VCaP (cell line): ENCODE measurements at regions not wholly inside any gene's neighbourhood (a gene's known extent, or its start where the extent isn't known, plus 50 kb on each side); places are given as distances from the start of the nearest gene placed in this dataset.
"Not testable (repeated sequence)": the region's sequence is repeated elsewhere in the genome, so short reads cannot be mapped to it uniquely, and the experiment has no call there.

Experiments used
- H3K27ac ChIP-seq: fragments of 450-650 bp; 2 replicates; pipeline ENCODE4 v1.5.1; 2017
- CTCF ChIP-seq: fragments of 450-650 bp; conservative IDR thresholded peaks from 2 replicates; pipeline ENCODE4 v1.5.1; 2017; ENCODE audit warnings: mild to moderate bottlenecking, moderate library complexity

DNA sequence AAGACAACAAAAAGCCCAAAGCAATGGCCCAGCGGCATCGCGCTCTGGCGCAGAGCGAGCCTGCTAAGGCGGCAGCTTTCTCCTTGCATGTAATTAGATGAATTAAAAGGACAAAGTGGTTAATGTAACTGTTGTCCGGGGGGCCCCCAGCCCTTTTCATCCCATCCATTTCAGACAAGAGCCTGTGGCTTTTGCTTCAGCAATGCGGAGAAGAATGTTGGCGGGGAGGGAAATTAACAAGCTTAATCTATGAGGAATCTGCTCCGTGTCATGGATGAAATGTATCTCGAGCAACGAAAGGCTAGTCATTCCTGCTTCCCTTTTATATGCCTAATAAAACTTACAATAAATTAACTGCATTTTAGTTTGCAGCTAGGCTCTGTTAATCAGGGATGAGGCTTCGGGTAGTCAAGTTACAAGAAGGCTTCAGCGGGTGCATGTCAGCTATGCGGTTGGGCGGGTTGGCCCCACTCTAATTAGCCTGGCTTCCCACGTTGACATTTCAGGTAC is 203.3 kb downstream of the BUB3 start:
- no peak overlapping the region for H3K27ac ChIP-seq
- no peak for TF ChIP-seq CTCF

- no peak for TF ChIP-seq CTCF
- no peak overlapping the region for H3K27ac ChIP-seq
Measured at GRCh38 chr10:123359539-123359938, 205.3 kb downstream of the BUB3 start.

DNA sequence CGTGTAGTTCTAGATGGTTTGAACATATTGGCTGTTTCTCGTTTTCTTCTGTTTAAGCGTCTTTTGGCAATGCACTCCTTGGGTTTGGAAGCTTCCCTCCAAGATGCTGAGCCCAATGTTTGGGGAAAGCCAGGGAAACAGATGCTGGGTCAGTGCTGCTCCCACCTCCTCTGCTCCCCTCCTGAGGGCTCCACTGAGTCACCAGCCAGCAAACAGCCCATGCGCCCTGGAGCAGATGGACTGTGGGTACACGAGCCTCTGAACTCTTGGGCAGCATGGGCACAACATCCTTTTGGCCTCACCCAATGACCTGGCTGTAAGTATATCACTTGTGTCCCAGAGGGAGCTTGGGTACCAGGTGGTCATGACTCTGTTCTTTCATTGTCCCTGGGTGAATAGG is 207.6 kb downstream of the BUB3 start:
- H3K27ac ChIP-seq: no peak overlapping the region
- no peak for TF ChIP-seq CTCF

DNA sequence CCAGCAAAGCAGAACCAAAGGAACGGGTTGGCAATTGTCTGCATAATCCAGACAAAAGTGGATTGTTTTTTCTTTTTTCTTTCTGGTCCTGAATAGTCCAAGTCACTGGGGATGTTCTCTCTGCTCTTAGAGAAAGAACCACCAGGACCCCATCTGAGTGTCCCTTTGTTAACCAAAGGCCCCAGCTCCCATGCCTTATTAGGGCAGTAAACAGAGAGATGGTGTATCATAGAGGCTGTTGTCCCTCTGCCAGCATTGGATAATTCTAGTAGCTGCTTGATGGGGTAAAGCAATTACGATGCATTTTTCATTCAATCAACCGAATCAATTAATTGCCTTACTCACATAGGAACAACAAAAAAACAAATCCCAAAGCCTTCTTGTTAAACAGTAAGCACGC is 213.0 kb downstream of the BUB3 start:
- H3K27ac ChIP-seq: no peak overlapping the region
- TF ChIP-seq CTCF: no peak

GRCh38 chr10:123371626-123372025 is 217.4 kb downstream of the BUB3 start:
- H3K27ac ChIP-seq: not testable (repeated sequence)

GRCh38 chr10:123373591-123373990 is 219.4 kb downstream of the BUB3 start:
- no peak overlapping the region for H3K27ac ChIP-seq
- TF ChIP-seq CTCF: no peak

DNA sequence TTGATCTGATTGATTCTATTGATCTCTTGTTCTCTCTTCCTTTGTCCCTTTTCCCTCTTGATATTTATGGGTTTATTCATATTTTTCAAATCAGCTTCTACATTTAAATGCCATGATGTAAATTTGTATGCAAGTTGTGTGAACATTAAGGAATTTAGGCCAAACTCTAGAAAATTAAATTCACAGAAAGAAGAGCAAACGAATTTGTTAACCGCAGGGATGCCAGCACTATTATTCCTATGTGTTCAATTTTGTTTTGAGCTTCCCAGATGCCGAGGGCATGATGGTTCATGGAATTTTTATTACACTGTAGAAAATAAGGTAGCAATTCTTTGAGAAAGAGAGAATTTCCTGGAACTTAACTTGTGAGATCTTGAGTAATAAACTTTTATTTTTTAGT is 220.9 kb downstream of the BUB3 start:
- no peak overlapping the region for H3K27ac ChIP-seq
- TF ChIP-seq CTCF: no peak

DNA sequence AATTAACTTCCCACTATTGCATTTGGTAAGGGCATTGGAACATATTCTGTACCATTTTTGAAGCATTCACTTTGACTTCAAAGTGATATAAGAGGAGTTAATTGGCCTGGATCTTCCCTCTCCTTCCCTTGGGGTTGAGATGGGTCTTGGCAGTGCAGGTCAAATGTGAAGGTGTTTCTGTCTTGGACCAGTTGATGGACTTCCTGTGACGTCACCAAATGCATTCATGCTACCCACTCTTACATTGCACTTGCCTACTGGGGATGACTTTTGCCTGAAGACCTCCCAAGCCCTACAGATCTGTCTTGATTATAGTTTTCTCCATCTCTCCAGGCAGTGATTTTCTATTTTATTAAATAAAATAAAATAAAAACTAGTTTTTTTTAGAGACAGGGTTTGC is 221.5 kb downstream of the BUB3 start:
- H3K27ac ChIP-seq: no peak overlapping the region
- TF ChIP-seq CTCF: no peak
